ENCODE measurements at regions not wholly inside any gene's neighbourhood (a gene's known extent, or its start where the extent isn't known, plus 50 kb on each side); places are given as distances from the start of the nearest gene placed in this dataset.

DNA sequence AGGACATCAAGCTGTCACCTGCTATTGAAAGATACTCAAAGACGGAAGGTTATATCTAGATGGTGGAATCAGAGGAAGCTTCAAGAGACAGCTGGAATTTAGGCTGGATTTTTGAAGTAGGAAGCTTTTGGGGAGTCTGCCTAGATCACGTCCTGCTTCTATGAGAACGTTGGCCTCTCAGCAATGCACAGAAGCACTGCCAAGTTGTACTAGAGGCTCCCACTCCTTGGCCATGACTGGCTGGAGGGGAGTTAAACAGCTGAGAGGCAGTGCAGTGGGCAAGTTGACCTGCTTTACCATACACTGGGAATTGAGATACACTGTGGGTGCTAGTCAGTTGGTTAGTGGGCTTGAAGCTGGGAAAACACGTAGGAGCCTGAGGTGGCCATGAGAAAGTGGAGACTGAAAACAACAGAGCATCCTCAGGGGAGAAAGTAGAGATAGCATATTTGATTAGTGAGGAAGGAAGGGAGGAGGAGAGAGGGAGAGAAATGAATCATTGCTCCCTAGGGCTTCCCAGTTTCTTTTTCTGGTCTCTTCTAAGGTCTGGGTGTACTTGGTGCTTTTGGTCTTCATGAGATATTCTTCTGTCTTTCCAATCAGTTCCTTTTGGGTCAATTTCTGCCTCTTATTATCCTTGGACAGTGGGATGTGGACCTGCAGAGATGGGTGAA, 110.8 kb downstream of the EMP1 start:
- no peak for DNase-seq (ENCODE audit: extremely low read depth, insufficient read length)
- Histone ChIP-seq H3K36me3 (ENCODE audit: control insufficient read depth, insufficient read depth, low read length) (no peaks in the 10 kb centered on the region), H3K4me3 (replicated peaks; ENCODE audit: low read depth, low read length) (no peak overlapping the region), H3K27me3 (replicated peaks; ENCODE audit: control insufficient read depth, insufficient read depth, low read length) (no peaks in the 10 kb centered on the region; the same call in 1 of the 2 replicates)
- TF ChIP-seq, protein P1, sequence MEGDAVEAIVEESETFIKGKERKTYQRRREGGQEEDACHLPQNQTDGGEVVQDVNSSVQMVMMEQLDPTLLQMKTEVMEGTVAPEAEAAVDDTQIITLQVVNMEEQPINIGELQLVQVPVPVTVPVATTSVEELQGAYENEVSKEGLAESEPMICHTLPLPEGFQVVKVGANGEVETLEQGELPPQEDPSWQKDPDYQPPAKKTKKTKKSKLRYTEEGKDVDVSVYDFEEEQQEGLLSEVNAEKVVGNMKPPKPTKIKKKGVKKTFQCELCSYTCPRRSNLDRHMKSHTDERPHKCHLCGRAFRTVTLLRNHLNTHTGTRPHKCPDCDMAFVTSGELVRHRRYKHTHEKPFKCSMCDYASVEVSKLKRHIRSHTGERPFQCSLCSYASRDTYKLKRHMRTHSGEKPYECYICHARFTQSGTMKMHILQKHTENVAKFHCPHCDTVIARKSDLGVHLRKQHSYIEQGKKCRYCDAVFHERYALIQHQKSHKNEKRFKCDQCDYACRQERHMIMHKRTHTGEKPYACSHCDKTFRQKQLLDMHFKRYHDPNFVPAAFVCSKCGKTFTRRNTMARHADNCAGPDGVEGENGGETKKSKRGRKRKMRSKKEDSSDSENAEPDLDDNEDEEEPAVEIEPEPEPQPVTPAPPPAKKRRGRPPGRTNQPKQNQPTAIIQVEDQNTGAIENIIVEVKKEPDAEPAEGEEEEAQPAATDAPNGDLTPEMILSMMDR (IDR thresholded peaks at IDR 0.05; ENCODE audit: insufficient read depth, low read length, poor library complexity, severe bottlenecking), result no peak

DNA sequence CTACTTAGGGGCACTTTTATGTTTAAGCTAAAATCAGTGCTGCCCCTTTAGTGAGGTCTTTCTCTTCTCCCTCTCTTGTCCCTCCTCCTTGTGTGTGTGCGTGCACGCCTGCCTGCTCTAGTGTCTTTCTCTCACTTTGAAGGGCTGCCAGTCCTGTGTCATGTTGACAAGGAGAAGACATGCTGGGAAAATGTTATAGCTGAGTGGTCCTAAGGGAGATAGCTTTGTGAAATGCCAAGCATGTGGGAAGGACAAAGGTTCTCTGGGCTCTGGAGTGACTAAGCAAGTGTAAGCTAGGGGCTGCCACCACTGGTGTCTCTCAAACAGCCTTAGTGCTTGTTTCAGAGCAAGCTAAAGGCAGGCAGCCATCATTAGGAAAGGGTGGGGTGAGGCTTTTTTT, 108.4 kb downstream of the EMP1 start:
- TF ChIP-seq, protein P1 (IDR thresholded peaks at IDR 0.05; ENCODE audit: insufficient read depth, low read length, poor library complexity, severe bottlenecking), result no peak
- no peak overlapping the region for H3K4me3 ChIP-seq (replicated peaks; ENCODE audit: low read depth, low read length)
- H3K27me3 ChIP-seq (replicated peaks; ENCODE audit: control insufficient read depth, insufficient read depth, low read length), result no peaks in the 10 kb centered on the region; the same call in 1 of the 2 replicates
- no peak for DNase-seq (ENCODE audit: extremely low read depth, insufficient read length)
- no peaks in the 10 kb centered on the region for H3K36me3 ChIP-seq (ENCODE audit: control insufficient read depth, insufficient read depth, low read length)

DNA sequence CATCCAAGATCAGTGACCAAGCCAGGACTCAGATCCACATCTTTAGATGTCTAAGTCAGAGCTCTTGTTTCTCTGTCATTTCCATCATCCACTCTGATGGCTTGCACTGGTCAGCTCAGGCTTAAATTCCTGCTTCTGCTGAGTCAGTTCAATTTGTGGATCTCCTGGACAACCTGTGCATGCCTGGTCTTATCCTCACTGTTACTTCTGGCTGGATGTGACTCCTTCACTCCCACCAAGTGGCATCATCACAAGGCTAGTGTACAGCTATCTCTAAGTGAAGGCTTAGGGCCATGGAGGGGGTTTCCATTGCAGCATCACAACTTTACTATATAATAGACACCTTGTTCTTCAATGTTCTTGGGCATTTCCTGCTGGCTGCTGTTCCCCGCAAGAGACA, 102.9 kb downstream of the EMP1 start:
- DNase-seq (ENCODE audit: extremely low read depth, insufficient read length), result no peak
- TF ChIP-seq, protein P1 (IDR thresholded peaks at IDR 0.05; ENCODE audit: insufficient read depth, low read length, poor library complexity, severe bottlenecking), result no peak
- Histone ChIP-seq H3K36me3 (ENCODE audit: control insufficient read depth, insufficient read depth, low read length) (no peaks in the 10 kb centered on the region), H3K27me3 (replicated peaks; ENCODE audit: control insufficient read depth, insufficient read depth, low read length) (no peaks in the 10 kb centered on the region), H3K4me3 (replicated peaks; ENCODE audit: low read depth, low read length) (no peak overlapping the region)

DNA sequence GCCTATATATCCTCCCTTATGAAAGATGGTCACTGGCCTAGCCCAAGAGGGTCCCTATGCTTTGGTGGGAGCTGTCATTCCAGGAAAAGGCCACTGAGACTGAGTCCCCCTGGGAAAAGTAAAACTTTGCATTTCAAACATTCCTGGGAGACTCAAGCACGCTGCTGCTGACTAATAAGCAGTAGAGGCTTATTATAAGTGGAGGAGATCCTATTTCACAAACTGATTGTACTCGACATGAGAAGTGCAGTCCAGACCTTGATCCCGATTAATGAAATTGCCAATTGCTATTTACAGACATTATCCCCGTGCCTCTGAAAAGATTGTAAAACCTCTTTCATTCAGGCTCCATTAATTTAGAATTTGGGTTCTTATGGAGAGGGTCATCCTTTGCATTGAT, 96.6 kb downstream of the EMP1 start:
- no peak for DNase-seq (ENCODE audit: extremely low read depth, insufficient read length)
- TF ChIP-seq, protein P1 (IDR thresholded peaks at IDR 0.05; ENCODE audit: insufficient read depth, low read length, poor library complexity, severe bottlenecking), result no peak
- no peak overlapping the region for H3K4me3 ChIP-seq (replicated peaks; ENCODE audit: low read depth, low read length)
- H3K27me3 ChIP-seq (replicated peaks; ENCODE audit: control insufficient read depth, insufficient read depth, low read length), result no peaks in the 10 kb centered on the region
- H3K36me3 ChIP-seq (ENCODE audit: control insufficient read depth, insufficient read depth, low read length), result no peaks in the 10 kb centered on the region

DNA sequence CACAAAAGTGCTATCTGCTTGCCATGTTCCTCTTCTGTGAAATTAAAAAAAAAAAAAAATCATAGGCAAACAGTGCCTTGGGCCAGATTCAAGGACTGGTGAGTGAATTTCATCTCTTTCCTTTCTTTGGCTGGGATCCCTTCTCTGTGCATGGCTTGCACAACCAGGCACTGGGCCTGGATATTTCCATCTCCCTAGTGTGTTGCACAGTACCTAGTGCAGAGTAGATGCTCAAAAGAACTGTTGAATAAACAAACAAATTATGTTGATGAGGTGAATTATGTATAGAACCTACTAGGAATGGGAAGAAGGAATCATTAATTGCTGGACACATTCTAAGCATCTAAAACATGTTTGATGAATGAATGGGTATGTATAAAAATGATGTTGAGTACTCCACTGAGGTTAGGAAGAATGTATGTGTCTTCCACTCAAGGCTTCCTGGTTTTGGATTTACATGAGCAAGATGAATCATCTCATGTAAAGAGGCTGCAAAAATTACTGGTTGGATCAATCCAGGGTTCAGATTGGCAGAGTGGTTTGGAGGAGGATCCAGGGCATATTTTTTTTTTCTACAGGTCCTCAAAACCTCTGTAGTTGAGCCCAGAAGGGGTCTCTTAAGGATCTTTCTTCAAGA, 93.2 kb downstream of the EMP1 start:
- TF ChIP-seq, protein P1 (IDR thresholded peaks at IDR 0.05; ENCODE audit: insufficient read depth, low read length, poor library complexity, severe bottlenecking), result no peak
- Histone ChIP-seq H3K27me3 (replicated peaks; ENCODE audit: control insufficient read depth, insufficient read depth, low read length) (no peaks in the 10 kb centered on the region), H3K4me3 (replicated peaks; ENCODE audit: low read depth, low read length) (no peak overlapping the region), H3K36me3 (ENCODE audit: control insufficient read depth, insufficient read depth, low read length) (no peaks in the 10 kb centered on the region)
- DNase-seq (ENCODE audit: extremely low read depth, insufficient read length), result no peak

Measured in GM06990 (cell line).